ENCODE measurements at regions not wholly inside any gene's neighbourhood (a gene's known extent, or its start where the extent isn't known, plus 50 kb on each side); places are given as distances from the start of the nearest gene placed in this dataset.
"Not testable (repeated sequence)": the region's sequence is repeated elsewhere in the genome, so short reads cannot be mapped to it uniquely, and the experiment has no call there.

- H3K9me3 ChIP-seq (ENCODE audit: low read length), result no peaks in the 10 kb centered on the region
- H3K27me3 ChIP-seq (ENCODE audit: insufficient read depth, low read length, poor library complexity, severe bottlenecking), result no peaks in the 10 kb centered on the region
- H3K36me3 ChIP-seq (ENCODE audit: insufficient read depth, low read length), result no peaks in the 10 kb centered on the region
- no peaks in the 10 kb centered on the region for H3K4me1 Mint-ChIP-seq
- no peaks in the 10 kb centered on the region for H3K4me1 ChIP-seq (ENCODE audit: insufficient read depth, low read length)
- H3K27ac ChIP-seq (ENCODE audit: low read depth, low read length), result no peak overlapping the region
- H3K27ac Mint-ChIP-seq, result no peak overlapping the region
- H3K9me3 Mint-ChIP-seq, result peaks cover 0 to 10% (median 9%) of the 10 kb centered on the region in 5 donors
- no peak for DNase-seq
- H3K27me3 Mint-ChIP-seq, result no peaks in the 10 kb centered on the region
- ChIA-PET POLR2A (no interaction called here), CTCF (no interaction called here)
- no peaks in the 10 kb centered on the region for H3K36me3 Mint-ChIP-seq
- H3K4me3 ChIP-seq (ENCODE audit: low read length), result no peak overlapping the region
- H3K4me3 Mint-ChIP-seq, result no peak overlapping the region
Measured at GRCh38 chr7:125336326-125336725, 406.7 kb upstream of the POT1 start.

- Mint-ChIP-seq H3K9me3 (peaks cover 0 to 23% (median 7%) of the 10 kb centered on the region in 5 donors), H3K27ac (no peak overlapping the region), H3K4me3 (no peak overlapping the region), H3K4me1 (no peaks in the 10 kb centered on the region), H3K27me3 (no peaks in the 10 kb centered on the region), H3K36me3 (no peaks in the 10 kb centered on the region)
- Histone ChIP-seq H3K4me1 (ENCODE audit: insufficient read depth, low read length) (no peaks in the 10 kb centered on the region), H3K9me3 (ENCODE audit: low read length) (no peaks in the 10 kb centered on the region), H3K27ac (ENCODE audit: low read depth, low read length) (no peak overlapping the region), H3K36me3 (ENCODE audit: insufficient read depth, low read length) (no peaks in the 10 kb centered on the region), H3K27me3 (ENCODE audit: insufficient read depth, low read length, poor library complexity, severe bottlenecking) (no peaks in the 10 kb centered on the region), H3K4me3 (ENCODE audit: low read length) (no peak overlapping the region)
- ChIA-PET CTCF (no interaction called here), POLR2A (no interaction called here)
- DNase-seq, result no peak
Measured at GRCh38 chr7:125326666-125327255, 397.1 kb upstream of the POT1 start.

- H3K27me3 Mint-ChIP-seq, result no peaks in the 10 kb centered on the region
- no peak overlapping the region for H3K4me3 Mint-ChIP-seq
- Histone ChIP-seq H3K9me3 (ENCODE audit: low read length) (no peaks in the 10 kb centered on the region), H3K36me3 (ENCODE audit: insufficient read depth, low read length) (no peaks in the 10 kb centered on the region), H3K27me3 (ENCODE audit: insufficient read depth, low read length, poor library complexity, severe bottlenecking) (no peaks in the 10 kb centered on the region), H3K27ac (ENCODE audit: low read depth, low read length) (no peak overlapping the region), H3K4me1 (ENCODE audit: insufficient read depth, low read length) (no peaks in the 10 kb centered on the region), H3K4me3 (ENCODE audit: low read length) (no peak overlapping the region)
- POLR2A ChIA-PET, result no interaction called here
- no peaks in the 10 kb centered on the region for H3K4me1 Mint-ChIP-seq
- H3K27ac Mint-ChIP-seq, result no peak overlapping the region
- no peak for DNase-seq
- no peaks in the 10 kb centered on the region for H3K36me3 Mint-ChIP-seq
- peaks cover 0 to 14% (median 6%) of the 10 kb centered on the region in 5 donors for H3K9me3 Mint-ChIP-seq
- CTCF ChIA-PET, result no interaction called here
Measured at GRCh38 chr7:125316466-125316865, 386.8 kb upstream of the POT1 start.

GRCh38 chr7:125299003-125299765, 369.6 kb upstream of the POT1 start:
- H3K27ac Mint-ChIP-seq, result no peak overlapping the region
- H3K9me3 Mint-ChIP-seq, result peaks cover 4 to 8% (median 7%) of the 10 kb centered on the region in 5 donors
- CTCF ChIA-PET, result no interaction called here
- Histone ChIP-seq H3K4me1 (ENCODE audit: insufficient read depth, low read length) (no peaks in the 10 kb centered on the region), H3K4me3 (ENCODE audit: low read length) (no peak overlapping the region), H3K27ac (ENCODE audit: low read depth, low read length) (no peak overlapping the region), H3K36me3 (ENCODE audit: insufficient read depth, low read length) (no peaks in the 10 kb centered on the region), H3K9me3 (ENCODE audit: low read length) (no peaks in the 10 kb centered on the region), H3K27me3 (ENCODE audit: insufficient read depth, low read length, poor library complexity, severe bottlenecking) (no peaks in the 10 kb centered on the region)
- no peak overlapping the region for H3K4me3 Mint-ChIP-seq
- H3K36me3 Mint-ChIP-seq, result no peaks in the 10 kb centered on the region
- POLR2A ChIA-PET, result no interaction called here
- H3K27me3 Mint-ChIP-seq, result no peaks in the 10 kb centered on the region
- DNase-seq, result peak in 1 of 5 donors; percentile 43
- no peaks in the 10 kb centered on the region for H3K4me1 Mint-ChIP-seq

- no peak overlapping the region for H3K27ac ChIP-seq (ENCODE audit: low read depth, low read length)
- DNase-seq, result no peak
- Mint-ChIP-seq H3K4me1 (no peaks in the 10 kb centered on the region), H3K4me3 (no peak overlapping the region), H3K9me3 (peaks cover 2 to 14% (median 9%) of the 10 kb centered on the region in 5 donors), H3K27ac (no peak overlapping the region), H3K36me3 (no peaks in the 10 kb centered on the region), H3K27me3 (no peaks in the 10 kb centered on the region)
- ChIA-PET CTCF (no interaction called here), POLR2A (no interaction called here)
- H3K4me1 ChIP-seq (ENCODE audit: insufficient read depth, low read length), result no peaks in the 10 kb centered on the region
- no peaks in the 10 kb centered on the region for H3K36me3 ChIP-seq (ENCODE audit: insufficient read depth, low read length)
- H3K9me3 ChIP-seq (ENCODE audit: low read length), result no peaks in the 10 kb centered on the region
- H3K4me3 ChIP-seq (ENCODE audit: low read length), result no peak overlapping the region
- H3K27me3 ChIP-seq (ENCODE audit: insufficient read depth, low read length, poor library complexity, severe bottlenecking), result no peaks in the 10 kb centered on the region
Measured at GRCh38 chr7:125279961-125280360, 350.3 kb upstream of the POT1 start.

- Mint-ChIP-seq H3K27ac (no peak overlapping the region), H3K36me3 (no peaks in the 10 kb centered on the region), H3K9me3 (peaks cover 5 to 17% (median 9%) of the 10 kb centered on the region in 5 donors), H3K4me3 (no peak overlapping the region), H3K27me3 (no peaks in the 10 kb centered on the region), H3K4me1 (no peaks in the 10 kb centered on the region)
- Histone ChIP-seq H3K27ac (ENCODE audit: low read depth, low read length) (no peak overlapping the region), H3K4me3 (ENCODE audit: low read length) (no peak overlapping the region), H3K9me3 (ENCODE audit: low read length) (no peaks in the 10 kb centered on the region), H3K4me1 (ENCODE audit: insufficient read depth, low read length) (no peaks in the 10 kb centered on the region), H3K27me3 (ENCODE audit: insufficient read depth, low read length, poor library complexity, severe bottlenecking) (no peaks in the 10 kb centered on the region), H3K36me3 (ENCODE audit: insufficient read depth, low read length) (no peaks in the 10 kb centered on the region)
- DNase-seq, result no peak
- ChIA-PET POLR2A (no interaction called here), CTCF (no interaction called here)
Measured at GRCh38 chr7:125278318-125278717, 348.7 kb upstream of the POT1 start.

- H3K4me1 Mint-ChIP-seq; H3K27me3 Mint-ChIP-seq; H3K27me3 ChIP-seq (ENCODE audit: insufficient read depth, low read length, poor library complexity, severe bottlenecking); DNase-seq; H3K4me3 ChIP-seq (ENCODE audit: low read length); H3K9me3 ChIP-seq (ENCODE audit: low read length); H3K4me1 ChIP-seq (ENCODE audit: insufficient read depth, low read length); H3K27ac ChIP-seq (ENCODE audit: low read depth, low read length); CTCF ChIA-PET; H3K36me3 ChIP-seq (ENCODE audit: insufficient read depth, low read length); H3K4me3 Mint-ChIP-seq; POLR2A ChIA-PET; H3K27ac Mint-ChIP-seq; H3K36me3 Mint-ChIP-seq: not testable (repeated sequence)
- peaks cover 2 to 22% (median 12%) of the 10 kb centered on the region in 5 donors for H3K9me3 Mint-ChIP-seq
Measured at GRCh38 chr7:125274742-125275141, 345.1 kb upstream of the POT1 start.

GRCh38 chr7:125264174-125264856, 334.7 kb upstream of the POT1 start:
- H3K27me3 ChIP-seq (ENCODE audit: insufficient read depth, low read length, poor library complexity, severe bottlenecking); H3K4me1 Mint-ChIP-seq: not testable (repeated sequence)

More at GRCh38 chr7:125264174-125264856, 334.7 kb upstream of the POT1 start:
- CTCF ChIA-PET; H3K4me3 ChIP-seq (ENCODE audit: low read length); H3K27me3 Mint-ChIP-seq; H3K36me3 Mint-ChIP-seq; H3K9me3 ChIP-seq (ENCODE audit: low read length); H3K9me3 Mint-ChIP-seq; H3K27ac Mint-ChIP-seq; H3K4me3 Mint-ChIP-seq; H3K27ac ChIP-seq (ENCODE audit: low read depth, low read length); DNase-seq; H3K4me1 ChIP-seq (ENCODE audit: insufficient read depth, low read length); H3K36me3 ChIP-seq (ENCODE audit: insufficient read depth, low read length); POLR2A ChIA-PET: not testable (repeated sequence)
